H9 (cell line): ENCODE measurements at regions not wholly inside any gene's neighbourhood (a gene's known extent, or its start where the extent isn't known, plus 50 kb on each side); places are given as distances from the start of the nearest gene placed in this dataset.

ENCODE experiments used
- DNase-seq: peaks from one replicate; pipeline ENCODE4 v3.0.0-alpha.2; 2017
- H2AFZ ChIP-seq: one replicate; pipeline ENCODE4 v1.6.1; 2013; ENCODE audit warnings: mild to moderate bottlenecking, low read length, control low read depth, moderate library complexity
- H2AK5ac ChIP-seq: 2 replicates; pipeline ENCODE4 v1.6.1; 2013; ENCODE audit warnings: low read length, control low read depth, mixed read lengths; ENCODE audit not compliant: insufficient read length
- H2BK120ac ChIP-seq: one replicate; pipeline ENCODE4 v1.6.1; 2013; ENCODE audit warnings: low read depth, mild to moderate bottlenecking, low read length, control low read depth, inconsistent platforms; ENCODE audit not compliant: poor library complexity, severe bottlenecking
- H2BK12ac ChIP-seq: 2 replicates; pipeline ENCODE4 v1.6.1; 2013; ENCODE audit warnings: low read length, control low read depth, mixed read lengths, low read depth; ENCODE audit not compliant: insufficient read length
- H2BK15ac ChIP-seq: 2 replicates; pipeline ENCODE4 v1.6.1; 2013; ENCODE audit warnings: low read depth, low read length, control low read depth
- H2BK20ac ChIP-seq: one replicate; pipeline ENCODE4 v1.6.1; 2013; ENCODE audit warnings: low read depth, mild to moderate bottlenecking, low read length, control low read depth, inconsistent platforms; ENCODE audit not compliant: poor library complexity, severe bottlenecking
- H2BK5ac ChIP-seq: 2 replicates; pipeline ENCODE4 v1.6.1; 2013; ENCODE audit warnings: low read length, control low read depth, mixed read lengths; ENCODE audit not compliant: insufficient read length
- H3K14ac ChIP-seq: 2 replicates; pipeline ENCODE4 v1.6.1; 2013; ENCODE audit warnings: low read length, control low read depth; ENCODE audit not compliant: insufficient read depth
- H3K18ac ChIP-seq: 2 replicates; pipeline ENCODE4 v1.6.1; 2013; ENCODE audit warnings: low read depth, mild to moderate bottlenecking, mixed read lengths, low read length, control low read depth; ENCODE audit not compliant: insufficient read length
- H3K23ac ChIP-seq: 2 replicates; pipeline ENCODE4 v1.6.1; 2013; ENCODE audit warnings: low read length, control low read depth, mixed read lengths, low read depth; ENCODE audit not compliant: insufficient read length
- H3K23me2 ChIP-seq: 2 replicates; pipeline ENCODE4 v1.6.1; 2013; ENCODE audit warnings: low read depth, mild to moderate bottlenecking, mixed read lengths, low read length, control low read depth; ENCODE audit not compliant: insufficient read length, poor library complexity, severe bottlenecking
- H3K27ac ChIP-seq: 2 replicates; pipeline ENCODE4 v1.5.1; 2013; ENCODE audit warnings: low read length, control low read depth, mixed read lengths, low read depth; ENCODE audit not compliant: insufficient read length
- H3K27me3 ChIP-seq: 2 replicates; pipeline ENCODE4 v1.6.1; 2013; ENCODE audit warnings: low read length, control low read depth, inconsistent platforms; ENCODE audit not compliant: insufficient read depth
- H3K4ac ChIP-seq: 2 replicates; pipeline ENCODE4 v1.6.1; 2013; ENCODE audit warnings: low read depth, mild to moderate bottlenecking, control low read depth, inconsistent platforms, low read length, moderate library complexity
- H3K4me1 ChIP-seq: 2 replicates; pipeline ENCODE4 v1.6.1; 2013; ENCODE audit warnings: low read length, control low read depth, inconsistent platforms; ENCODE audit not compliant: insufficient read depth
- H3K4me2 ChIP-seq: 2 replicates; pipeline ENCODE4 v1.6.1; 2013; ENCODE audit warnings: low read length, control low read depth, mixed read lengths; ENCODE audit not compliant: insufficient read length, insufficient read depth
- H3K56ac ChIP-seq: 2 replicates; pipeline ENCODE4 v1.6.1; 2013; ENCODE audit warnings: low read depth, mild to moderate bottlenecking, mixed read lengths, low read length, control low read depth; ENCODE audit not compliant: insufficient read length
- H3K79me1 ChIP-seq: 2 replicates; pipeline ENCODE4 v1.6.1; 2013; ENCODE audit warnings: low read depth, mild to moderate bottlenecking, moderate library complexity, low read length, control low read depth, inconsistent platforms; ENCODE audit not compliant: insufficient read depth, poor library complexity, severe bottlenecking
- H3K79me2 ChIP-seq: 2 replicates; pipeline ENCODE4 v1.6.1; 2013; ENCODE audit warnings: low read length, control low read depth, inconsistent platforms; ENCODE audit not compliant: insufficient read depth
- H3K9ac ChIP-seq: 2 replicates; pipeline ENCODE4 v1.6.1; 2013; ENCODE audit warnings: low read length, control low read depth, mixed read lengths; ENCODE audit not compliant: insufficient read length; ENCODE audit errors: extremely low read depth
- H3K9me3 ChIP-seq: one replicate; pipeline ENCODE4 v1.6.1; 2013; ENCODE audit warnings: low read depth, low read length, inconsistent platforms; ENCODE audit not compliant: control insufficient read depth
- H3T11ph ChIP-seq: one replicate; pipeline ENCODE4 v1.6.1; 2013; ENCODE audit warnings: mild to moderate bottlenecking, low read length, control low read depth, inconsistent platforms
- H4K20me1 ChIP-seq: one replicate; pipeline ENCODE4 v1.6.1; 2013; ENCODE audit not compliant: control insufficient read depth, insufficient read length, insufficient read depth
- H4K5ac ChIP-seq: 2 replicates; pipeline ENCODE4 v1.6.1; 2013; ENCODE audit warnings: low read depth, mild to moderate bottlenecking, mixed read lengths, low read length, control low read depth; ENCODE audit not compliant: insufficient read length
- H4K8ac ChIP-seq: replicated peaks from 2 replicates; pipeline ENCODE4 v1.6.1; 2013; ENCODE audit warnings: low read length, control low read depth, mixed read lengths, low read depth; ENCODE audit not compliant: insufficient read length
- H4K91ac ChIP-seq: 2 replicates; pipeline ENCODE4 v1.6.1; 2013; ENCODE audit warnings: low read depth, mild to moderate bottlenecking, moderate library complexity, mixed read lengths, low read length, control low read depth; ENCODE audit not compliant: insufficient read length
- H3K27ac Mint-ChIP-seq, 3 experiments: 2 replicates in 2 of 3; 3 replicates in 1 of 3; pipeline ENCODE4 v1.8.0; 2020 to 2021; ENCODE audit warnings: mixed read lengths in 3 of 3, mild to moderate bottlenecking in 1 of 3, moderate library complexity in 1 of 3
- H3K27me3 Mint-ChIP-seq: 2 replicates; pipeline ENCODE4 v1.8.0; 2021; ENCODE audit warnings: low read depth, mild to moderate bottlenecking, moderate library complexity, mixed read lengths
- H3K36me3 Mint-ChIP-seq, 3 experiments: 2 replicates in 2 of 3; 3 replicates in 1 of 3; pipeline ENCODE4 v1.8.0; 2020 to 2021; ENCODE audit warnings: low read depth in 3 of 3, mixed read lengths in 3 of 3; ENCODE audit not compliant: insufficient read depth in 1 of 3
- H3K4me1 Mint-ChIP-seq, 2 experiments: 2 replicates each; pipeline ENCODE4 v1.8.0; 2020; ENCODE audit warnings: mixed read lengths in 2 of 2
- H3K4me3 Mint-ChIP-seq, 2 experiments: 2 replicates in 1 of 2; 3 replicates in 1 of 2; pipeline ENCODE4 v1.8.0; 2020 to 2021; ENCODE audit warnings: mild to moderate bottlenecking in 2 of 2, mixed read lengths in 2 of 2, moderate library complexity in 1 of 2
- H3K9me3 Mint-ChIP-seq, 2 experiments: 2 replicates in 1 of 2; 3 replicates in 1 of 2; pipeline ENCODE4 v1.8.0; 2020; ENCODE audit warnings: mild to moderate bottlenecking in 2 of 2, mixed read lengths in 2 of 2, moderate library complexity in 1 of 2
- WGBS: extraction: QIAGEN DNeasy Blood & Tissue Kit; methylation state at CpG from one replicate; pipeline ENCODE4 v1.1.7; 2013; ENCODE audit warnings: missing lambda C conversion rate, low lambda C conversion rate, mixed read lengths; ENCODE audit not compliant: insufficient read length; ENCODE audit errors: extremely low coverage; 5-methylcytosine and 5-hydroxymethylcytosine counted together
- TF ChIP-seq, protein P1 (sequence below): fragments of 200-600 bp; sonication (generic); conservative IDR thresholded peaks from 3 replicates; pipeline ENCODE4 v1.8.0; 2021; ENCODE audit warnings: antibody characterized with exemption, mild to moderate bottlenecking

DNA sequence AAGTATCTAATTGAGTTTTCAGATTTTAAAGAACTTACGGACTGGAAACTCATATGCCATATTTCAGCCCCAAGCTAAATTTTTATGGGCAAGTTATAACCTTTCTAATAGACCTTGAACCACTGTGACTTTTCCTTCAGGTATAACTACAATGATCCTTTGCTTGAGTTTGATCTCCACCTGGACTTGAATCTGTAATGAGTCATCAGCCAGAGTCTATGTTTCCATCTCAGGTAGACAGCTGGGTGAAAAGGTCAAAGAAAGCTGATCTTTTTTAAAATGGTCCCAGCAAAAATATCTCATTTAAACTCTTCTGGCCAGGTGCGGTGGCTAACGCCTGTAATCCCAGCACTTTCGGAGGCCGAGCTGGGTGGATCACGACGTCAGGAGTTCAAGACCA lies 88.4 kb upstream of the SGK1 start:
- peaks cover 2% of the 10 kb centered on the region for H3K23me2 ChIP-seq
- H3K27ac Mint-ChIP-seq, result no peak overlapping the region
- H3T11ph ChIP-seq, result no peak overlapping the region
- H3K14ac ChIP-seq, result no peak overlapping the region
- no peak overlapping the region for H4K8ac ChIP-seq
- H2BK120ac ChIP-seq, result no peak overlapping the region
- no peak overlapping the region for H3K56ac ChIP-seq
- H3K79me2 ChIP-seq, result no peaks in the 10 kb centered on the region
- H3K23ac ChIP-seq, result no peak overlapping the region
- H2BK12ac ChIP-seq, result no peak overlapping the region
- WGBS, result no CpG with 5 or more reads among the region's 7 CpGs
- TF ChIP-seq, protein P1, sequence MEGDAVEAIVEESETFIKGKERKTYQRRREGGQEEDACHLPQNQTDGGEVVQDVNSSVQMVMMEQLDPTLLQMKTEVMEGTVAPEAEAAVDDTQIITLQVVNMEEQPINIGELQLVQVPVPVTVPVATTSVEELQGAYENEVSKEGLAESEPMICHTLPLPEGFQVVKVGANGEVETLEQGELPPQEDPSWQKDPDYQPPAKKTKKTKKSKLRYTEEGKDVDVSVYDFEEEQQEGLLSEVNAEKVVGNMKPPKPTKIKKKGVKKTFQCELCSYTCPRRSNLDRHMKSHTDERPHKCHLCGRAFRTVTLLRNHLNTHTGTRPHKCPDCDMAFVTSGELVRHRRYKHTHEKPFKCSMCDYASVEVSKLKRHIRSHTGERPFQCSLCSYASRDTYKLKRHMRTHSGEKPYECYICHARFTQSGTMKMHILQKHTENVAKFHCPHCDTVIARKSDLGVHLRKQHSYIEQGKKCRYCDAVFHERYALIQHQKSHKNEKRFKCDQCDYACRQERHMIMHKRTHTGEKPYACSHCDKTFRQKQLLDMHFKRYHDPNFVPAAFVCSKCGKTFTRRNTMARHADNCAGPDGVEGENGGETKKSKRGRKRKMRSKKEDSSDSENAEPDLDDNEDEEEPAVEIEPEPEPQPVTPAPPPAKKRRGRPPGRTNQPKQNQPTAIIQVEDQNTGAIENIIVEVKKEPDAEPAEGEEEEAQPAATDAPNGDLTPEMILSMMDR, result no peak
- H3K27me3 Mint-ChIP-seq, result no peaks in the 10 kb centered on the region
- no peak overlapping the region for H3K27ac ChIP-seq
- no peak overlapping the region for H2AK5ac ChIP-seq
- H3K4ac ChIP-seq, result no peak overlapping the region
- H2BK20ac ChIP-seq, result no peak overlapping the region
- peaks cover 0 to 3% (median 0%) of the 10 kb centered on the region in 3 experiments; a peak in 3 of 7 replicates for H3K36me3 Mint-ChIP-seq
- H3K4me1 ChIP-seq, result peaks cover 4% of the 10 kb centered on the region; the same call in 1 of the 2 replicates
- H4K20me1 ChIP-seq, result no peaks in the 10 kb centered on the region
- no peak overlapping the region for H2BK15ac ChIP-seq
- H3K9me3 ChIP-seq, result no peaks in the 10 kb centered on the region
- no peak overlapping the region for H4K91ac ChIP-seq
- H2BK5ac ChIP-seq, result no peak overlapping the region
- H3K27me3 ChIP-seq, result no peaks in the 10 kb centered on the region
- H3K4me2 ChIP-seq, result no peak overlapping the region
- no peak overlapping the region for H3K9ac ChIP-seq
- peaks cover 2 to 3% of the 10 kb centered on the region in 2 experiments; a peak in 4 of 5 replicates for H3K9me3 Mint-ChIP-seq
- no peak overlapping the region for H4K5ac ChIP-seq
- no peak overlapping the region for H2AFZ ChIP-seq
- DNase-seq, result no peak
- H3K4me3 Mint-ChIP-seq, result no peak overlapping the region
- no peak overlapping the region for H3K18ac ChIP-seq
- no peaks in the 10 kb centered on the region for H3K79me1 ChIP-seq
- peaks cover 18 to 23% of the 10 kb centered on the region in 2 experiments for H3K4me1 Mint-ChIP-seq
